ENCODE measurements at regions not wholly inside any gene's neighbourhood (a gene's known extent, or its start where the extent isn't known, plus 50 kb on each side); places are given as distances from the start of the nearest gene placed in this dataset.
"Not testable (repeated sequence)": the region's sequence is repeated elsewhere in the genome, so short reads cannot be mapped to it uniquely, and the experiment has no call there.

- no peak for DNase-seq (ENCODE audit: low read depth in 2 of 2)
Observed at GRCh38 chr1:82387012-82387366, 586.3 kb downstream of the ADGRL2 start.

GRCh38 chr1:82386365-82387011 lies 585.8 kb downstream of the ADGRL2 start:
- no peak for DNase-seq (ENCODE audit: low read depth in 2 of 2)

GRCh38 chr1:82384776-82385175 lies 584.0 kb downstream of the ADGRL2 start:
- no peak for DNase-seq (ENCODE audit: low read depth in 2 of 2)

- no peak for DNase-seq (ENCODE audit: low read depth in 2 of 2)
Observed at GRCh38 chr1:82377201-82377884, 576.6 kb downstream of the ADGRL2 start.

GRCh38 chr1:82373710-82374109 lies 573.0 kb downstream of the ADGRL2 start:
- no peak for DNase-seq (ENCODE audit: low read depth in 2 of 2)

GRCh38 chr1:82371844-82372498 lies 571.2 kb downstream of the ADGRL2 start:
- no peak for DNase-seq (ENCODE audit: low read depth in 2 of 2)

GRCh38 chr1:82367456-82367855 lies 566.7 kb downstream of the ADGRL2 start:
- no peak for DNase-seq (ENCODE audit: low read depth in 2 of 2)

GRCh38 chr1:82366689-82367088 lies 566.0 kb downstream of the ADGRL2 start:
- DNase-seq (ENCODE audit: low read depth in 2 of 2) = no peak

- not testable (repeated sequence) for DNase-seq (ENCODE audit: low read depth in 2 of 2)
Observed at GRCh38 chr1:82359541-82359940, 558.8 kb downstream of the ADGRL2 start.

- not testable (repeated sequence) for DNase-seq (ENCODE audit: low read depth in 2 of 2)
Observed at GRCh38 chr1:82358706-82359105, 558.0 kb downstream of the ADGRL2 start.

- DNase-seq (ENCODE audit: low read depth in 2 of 2) = not testable (repeated sequence)
Observed at GRCh38 chr1:82354546-82354945, 553.8 kb downstream of the ADGRL2 start.

GRCh38 chr1:82348487-82348886 lies 547.8 kb downstream of the ADGRL2 start:
- no peak for DNase-seq (ENCODE audit: low read depth in 2 of 2)

GRCh38 chr1:82346141-82346540 lies 545.4 kb downstream of the ADGRL2 start:
- no peak for DNase-seq (ENCODE audit: low read depth in 2 of 2)

- no peak for DNase-seq (ENCODE audit: low read depth in 2 of 2)
Observed at GRCh38 chr1:82343381-82343780, 542.6 kb downstream of the ADGRL2 start.

- DNase-seq (ENCODE audit: low read depth in 2 of 2) = no peak
Observed at GRCh38 chr1:82337635-82338034, 536.9 kb downstream of the ADGRL2 start.

- DNase-seq (ENCODE audit: low read depth in 2 of 2) = no peak
Observed at GRCh38 chr1:82330330-82330729, 529.6 kb downstream of the ADGRL2 start.

- no peak for DNase-seq (ENCODE audit: low read depth in 2 of 2)
Observed at GRCh38 chr1:82329226-82329625, 528.5 kb downstream of the ADGRL2 start.

GRCh38 chr1:82323144-82323841 lies 522.6 kb downstream of the ADGRL2 start:
- no peak for DNase-seq (ENCODE audit: low read depth in 2 of 2)

- no peak for DNase-seq (ENCODE audit: low read depth in 2 of 2)
Observed at GRCh38 chr1:82321794-82322193, 521.1 kb downstream of the ADGRL2 start.

GRCh38 chr1:82319546-82319945 lies 518.8 kb downstream of the ADGRL2 start:
- DNase-seq (ENCODE audit: low read depth in 2 of 2) = no peak

- DNase-seq (ENCODE audit: low read depth in 2 of 2) = no peak
Observed at GRCh38 chr1:82318921-82319320, 518.2 kb downstream of the ADGRL2 start.

GRCh38 chr1:82318265-82318664 lies 517.5 kb downstream of the ADGRL2 start:
- DNase-seq (ENCODE audit: low read depth in 2 of 2) = no peak

GRCh38 chr1:82317671-82318070 lies 516.9 kb downstream of the ADGRL2 start:
- DNase-seq (ENCODE audit: low read depth in 2 of 2) = no peak
